ENCODE measurements at regions not wholly inside any gene's neighbourhood (a gene's known extent, or its start where the extent isn't known, plus 50 kb on each side); places are given as distances from the start of the nearest gene placed in this dataset.

DNA sequence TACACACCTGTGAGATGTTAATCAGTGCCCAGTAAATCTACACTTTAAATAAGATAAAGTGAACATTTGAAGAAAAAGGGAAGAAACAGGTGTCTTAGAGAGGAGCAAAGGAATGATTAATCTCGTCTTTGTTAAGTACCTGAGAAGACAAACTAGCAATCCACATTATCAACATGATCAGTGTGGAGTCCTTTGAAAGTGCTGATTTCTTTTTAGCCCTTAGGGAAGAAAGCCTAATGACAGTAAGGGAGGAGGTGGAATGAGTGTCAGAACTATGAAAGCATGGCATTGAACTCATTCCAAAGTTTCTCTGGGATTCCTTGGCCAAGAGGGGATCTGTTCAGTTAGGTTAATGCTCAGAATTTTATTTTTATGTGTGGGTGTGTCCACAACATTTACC, 1109.0 kb upstream of the ACO1 start:
- TF ChIP-seq ZNF274 (IDR thresholded peaks at IDR 0.05; ENCODE audit: low read depth, low read length): no peak
- TF ChIP-seq YY1 (IDR thresholded peaks at IDR 0.05; ENCODE audit: insufficient read depth, insufficient read length): no peak

All from NT2/D1 (cell line).